GM18867 (cell line): ENCODE measurements at regions not wholly inside any gene's neighbourhood (a gene's known extent, or its start where the extent isn't known, plus 50 kb on each side); places are given as distances from the start of the nearest gene placed in this dataset.

Experiments used
- ATAC-seq: cut with Tn5 transposase; IDR thresholded peaks from one replicate; pipeline ENCODE4 v1.9.1; 2021; ENCODE audit warnings: mild to moderate bottlenecking, moderate library complexity; ENCODE audit not compliant: unreplicated experiment

- ATAC-seq, result no peak
Measured at GRCh38 chr11:104830508-104830907, 67.8 kb downstream of the CASP12 start.

DNA sequence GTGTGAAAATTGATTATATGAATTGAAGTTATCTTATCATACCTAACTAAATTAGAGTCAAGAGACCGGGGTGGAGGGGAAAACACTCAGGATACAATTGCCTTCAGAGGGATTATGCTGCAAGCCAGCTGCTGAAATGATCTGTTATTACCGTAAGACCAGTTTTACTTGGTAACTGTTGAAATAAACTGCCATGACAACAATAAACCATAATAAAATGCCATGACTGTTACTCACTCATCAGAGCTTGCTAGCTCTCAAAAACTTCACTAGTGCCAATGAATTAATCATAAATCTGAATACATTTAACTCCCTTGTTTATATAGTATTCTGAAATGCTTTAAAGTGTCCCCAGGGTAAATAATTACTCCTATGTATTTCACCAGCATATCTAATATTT, 68.2 kb downstream of the CASP12 start:
- no peak for ATAC-seq

- ATAC-seq, result no peak
Measured at GRCh38 chr11:104826772-104827171, 71.5 kb downstream of the CASP12 start.

DNA sequence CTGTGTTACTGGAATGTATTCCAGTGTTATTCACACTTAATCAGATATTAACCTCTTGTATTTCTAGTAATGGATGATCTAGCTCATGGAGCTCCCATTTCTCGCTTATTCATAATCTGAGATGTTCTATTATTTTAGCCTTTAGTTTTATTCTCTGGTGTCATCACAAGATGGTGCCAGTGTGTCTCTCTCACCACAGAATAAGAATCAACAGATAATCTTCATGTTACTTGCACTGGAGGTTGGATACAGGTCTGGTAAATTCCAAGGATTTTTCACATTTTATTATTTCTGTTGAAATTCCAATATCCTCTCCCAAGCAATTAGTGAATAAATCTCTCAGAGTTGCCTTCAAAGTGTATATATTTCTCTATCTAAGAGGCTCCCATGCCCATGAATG, 74.6 kb downstream of the CASP12 start:
- no peak for ATAC-seq

DNA sequence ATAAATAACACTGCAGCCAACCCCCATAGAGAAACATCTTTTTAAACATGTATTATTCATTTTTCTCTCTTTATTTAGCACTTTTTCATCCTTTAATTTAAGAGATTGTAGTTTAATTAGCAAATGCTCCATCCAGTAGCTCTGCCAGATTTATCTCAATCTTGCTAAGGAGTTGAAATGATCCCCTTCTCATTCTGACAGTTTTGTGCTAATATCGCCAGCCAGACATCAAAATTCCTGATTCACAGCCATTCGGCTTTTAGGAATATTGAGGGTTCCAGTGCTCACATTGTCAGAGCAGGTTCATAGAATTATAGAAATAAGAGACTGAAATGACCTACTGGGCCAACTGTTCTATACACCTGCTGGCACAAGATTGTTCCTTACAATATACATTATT, 77.8 kb downstream of the CASP12 start:
- ATAC-seq, result no peak

DNA sequence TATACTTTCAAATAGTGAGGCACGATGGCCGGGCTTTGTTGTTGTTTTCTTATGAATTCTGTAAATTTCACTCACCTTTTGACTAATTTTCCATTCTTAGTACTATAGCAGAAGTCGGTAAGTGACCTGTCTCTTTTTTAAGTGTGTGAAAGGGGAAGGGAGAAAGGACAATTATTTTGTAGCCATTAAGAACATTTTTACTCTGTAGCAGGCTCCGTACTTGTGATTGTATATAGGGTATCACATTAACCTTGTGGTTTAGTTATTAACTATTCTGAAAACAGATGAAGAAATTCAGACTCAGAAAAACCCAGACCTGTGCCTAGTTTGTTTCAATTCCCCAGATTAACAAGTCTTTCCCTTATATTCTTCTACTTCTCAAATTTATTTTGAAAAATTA, 78.7 kb downstream of the CASP12 start:
- ATAC-seq, result no peak

DNA sequence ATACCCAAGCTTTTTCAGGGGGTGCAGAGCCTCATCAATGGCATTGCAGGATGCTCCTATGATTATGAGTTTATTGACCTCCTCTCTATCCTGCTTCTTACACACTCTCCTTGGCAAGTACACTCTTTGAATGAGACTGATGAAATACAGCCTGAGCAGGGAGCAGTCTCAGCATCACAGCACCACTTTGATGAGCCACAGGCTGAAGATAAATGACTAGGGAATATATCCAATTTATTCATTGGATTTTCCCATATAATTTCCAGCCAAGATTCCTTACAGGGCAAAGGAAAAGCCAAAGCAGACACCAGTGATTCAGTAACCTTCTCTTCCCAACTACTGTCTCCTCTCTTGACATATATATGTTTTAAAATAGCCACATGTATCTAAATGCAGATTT, 79.2 kb downstream of the CASP12 start:
- ATAC-seq, result no peak

DNA sequence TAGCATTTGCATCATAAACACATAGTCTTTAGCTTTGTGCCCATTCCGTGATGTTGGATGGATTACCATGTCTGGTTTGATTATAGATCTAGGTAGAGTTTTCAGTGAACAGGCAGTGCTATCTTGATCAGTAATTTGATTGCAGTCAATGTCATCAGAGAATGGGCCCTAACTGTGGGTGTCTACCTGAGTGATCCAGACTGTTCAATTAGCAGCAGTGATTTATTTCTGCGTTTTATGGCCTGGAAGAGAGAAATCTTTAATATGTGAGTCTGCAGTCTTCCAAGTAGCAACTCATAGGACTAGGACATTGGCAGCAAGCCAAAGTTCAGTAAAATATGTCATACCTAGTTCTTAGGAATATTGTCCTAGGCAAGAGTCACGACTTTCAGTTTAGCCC, 80.3 kb downstream of the CASP12 start:
- no peak for ATAC-seq

DNA sequence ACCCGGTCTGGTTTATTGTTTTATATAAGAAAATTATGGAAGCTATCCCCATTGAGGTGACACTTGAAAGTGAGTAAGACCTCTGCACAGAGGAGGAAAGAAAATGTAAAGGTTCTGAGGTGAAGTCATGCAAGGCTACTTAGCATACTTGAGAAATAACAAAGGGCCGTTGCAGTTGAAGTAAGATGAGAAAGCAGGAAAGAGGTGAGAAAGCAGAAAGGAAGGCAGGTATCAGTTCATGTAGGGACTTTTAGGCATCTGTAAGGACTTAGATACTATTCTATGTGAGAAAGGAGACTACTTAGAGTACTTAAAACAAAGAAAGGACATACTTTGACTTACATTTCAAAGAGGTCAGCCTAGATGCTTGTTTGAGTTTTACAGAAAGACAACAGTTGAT, 84.7 kb downstream of the CASP12 start:
- no peak for ATAC-seq

DNA sequence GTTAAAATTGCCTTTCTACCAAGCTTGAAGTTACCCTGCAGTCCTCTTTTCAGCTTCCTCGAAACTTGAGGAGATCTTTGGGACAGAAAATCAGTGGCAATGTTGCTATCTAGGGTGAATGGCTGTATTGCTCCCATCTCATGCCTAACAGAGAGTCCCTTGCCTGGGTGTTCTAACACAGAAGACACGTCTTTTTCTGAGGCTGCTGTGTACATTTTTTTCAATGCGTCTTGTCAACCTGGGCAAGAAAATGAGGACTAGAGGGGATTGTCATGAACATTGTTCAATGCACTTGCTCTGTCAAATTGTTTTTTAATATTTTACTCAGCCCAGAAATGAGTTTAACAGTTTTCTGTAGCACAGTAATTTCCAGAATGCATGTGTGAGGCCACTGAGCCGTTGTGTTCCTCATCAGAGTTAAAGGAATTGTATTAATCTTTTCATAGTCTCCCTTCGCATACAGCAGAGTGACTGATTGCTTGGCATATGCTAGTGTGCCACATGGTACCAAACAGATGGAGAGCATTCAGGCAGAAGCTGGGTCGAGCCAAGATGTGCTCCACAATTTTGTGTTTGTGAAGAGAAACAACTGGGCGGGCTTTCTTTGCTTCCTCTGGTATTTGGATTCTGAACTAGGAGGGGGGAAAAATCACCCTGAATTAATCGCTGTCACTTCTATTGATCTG, 86.0 kb downstream of the CASP12 start:
- no peak for ATAC-seq

GRCh38 chr11:104803776-104804175, 94.5 kb downstream of the CASP12 start:
- no peak for ATAC-seq

- ATAC-seq, result peak; percentile 97
Measured at GRCh38 chr11:104799251-104799650, 99.0 kb downstream of the CASP12 start.

DNA sequence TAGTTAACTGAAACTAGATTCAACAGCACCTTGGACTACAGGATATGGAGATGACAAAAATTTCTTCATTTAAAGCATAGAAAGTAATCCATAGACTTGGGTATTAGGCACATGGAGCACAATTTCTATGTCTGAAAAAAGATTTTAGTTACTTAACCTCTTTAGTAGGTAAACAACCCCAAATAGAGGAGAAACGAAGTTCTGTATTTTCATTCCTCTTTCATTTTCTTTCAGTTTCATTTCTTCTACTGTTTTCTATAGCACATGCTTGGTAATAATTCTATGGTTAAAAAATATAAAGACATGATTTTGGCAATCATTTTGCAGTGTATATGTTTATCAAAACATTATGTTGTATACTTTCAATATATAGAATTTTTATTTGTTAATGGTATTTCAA, 99.5 kb downstream of the CASP12 start:
- peak; percentile 67 for ATAC-seq

GRCh38 chr11:104796301-104796700, 102.0 kb downstream of the CASP12 start:
- ATAC-seq, result no peak

DNA sequence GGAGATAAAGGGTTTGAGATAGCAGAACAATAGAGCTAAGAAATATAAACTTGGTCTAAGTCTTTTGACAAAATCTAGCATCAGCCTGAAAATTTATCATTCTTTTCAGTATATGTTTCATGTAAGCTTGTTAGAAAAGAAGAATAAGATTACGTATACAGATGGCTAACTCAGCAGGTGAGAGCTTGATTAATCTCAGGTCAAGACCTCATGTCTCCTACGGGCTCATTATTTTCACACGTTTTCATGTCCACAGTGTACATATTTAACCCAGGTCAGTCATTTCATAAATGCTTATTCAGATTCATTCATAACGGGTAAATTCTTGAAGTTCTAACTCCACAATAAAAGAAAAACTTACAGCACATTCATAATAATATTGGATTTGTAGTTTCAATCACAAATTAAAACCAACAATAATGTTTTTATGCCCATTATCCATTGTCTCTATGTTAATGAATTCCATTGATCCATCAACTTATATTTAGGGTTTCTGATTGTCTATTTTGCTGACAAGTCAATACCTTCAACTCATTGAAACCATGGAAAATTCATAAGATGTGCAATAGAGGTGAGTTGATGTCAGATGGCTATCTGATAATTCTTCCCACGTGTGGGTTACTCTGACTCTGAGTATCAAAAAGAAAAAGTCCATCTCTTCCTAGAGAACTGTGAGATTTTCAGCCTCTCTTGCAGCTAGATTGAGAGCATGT, 102.6 kb downstream of the CASP12 start:
- no peak for ATAC-seq

- ATAC-seq, result no peak
Measured at GRCh38 chr11:104792861-104793260, 105.4 kb downstream of the CASP12 start.

DNA sequence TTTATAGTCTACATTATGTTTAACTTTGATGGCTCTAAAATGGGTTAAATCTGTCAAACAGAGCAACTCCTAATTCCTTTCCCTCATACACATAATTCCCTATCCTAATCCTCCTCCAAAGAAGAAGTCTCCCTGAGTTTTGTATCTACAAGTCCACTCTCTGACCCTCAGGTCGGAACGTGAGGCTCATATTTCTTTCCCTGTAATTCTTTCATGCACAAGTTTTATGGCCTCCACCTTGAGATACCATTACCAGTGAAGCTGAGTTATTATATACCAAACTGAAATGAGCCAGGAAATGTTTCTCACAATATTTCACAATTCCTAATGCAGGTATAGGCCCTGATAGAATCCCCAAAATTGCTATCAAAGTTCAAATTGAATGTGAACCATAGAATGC, 106.4 kb downstream of the CASP12 start:
- no peak for ATAC-seq

GRCh38 chr11:104784684-104785460, 113.4 kb downstream of the CASP12 start:
- no peak for ATAC-seq

- no peak for ATAC-seq
Measured at GRCh38 chr11:104783241-104783640, 115.0 kb downstream of the CASP12 start.

DNA sequence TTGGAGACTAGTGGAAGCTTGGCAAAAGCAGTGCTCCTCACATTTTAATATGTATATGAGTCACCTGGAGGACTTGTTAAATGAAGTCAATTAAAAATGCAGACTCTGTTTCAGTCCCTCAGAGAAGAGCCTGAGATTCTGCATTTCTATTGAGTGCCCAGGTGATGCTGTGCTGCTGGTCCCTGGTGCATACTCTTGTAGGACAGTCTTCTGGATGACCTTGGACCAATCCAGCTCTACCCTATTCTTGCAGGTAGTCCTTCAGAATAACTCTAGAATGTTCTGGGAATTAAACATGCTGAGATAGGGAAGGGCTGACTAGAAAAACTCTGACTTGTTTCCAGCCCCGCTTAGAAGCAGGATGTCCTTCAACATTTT, 115.9 kb downstream of the CASP12 start:
- no peak for ATAC-seq

GRCh38 chr11:104781719-104782376, 116.4 kb downstream of the CASP12 start:
- ATAC-seq, result no peak
